Neural cell (in vitro differentiated cells): ENCODE measurements at regions not wholly inside any gene's neighbourhood (a gene's known extent, or its start where the extent isn't known, plus 50 kb on each side); places are given as distances from the start of the nearest gene placed in this dataset.

Source experiments
- RAD21 ChIP-seq: fragments of 450-650 bp; conservative IDR thresholded peaks from 2 replicates; pipeline ENCODE4 v1.6.1; 2014; ENCODE audit warnings: antibody characterized with exemption, mild to moderate bottlenecking, moderate library complexity
- TF ChIP-seq, protein P1 (sequence below): fragments of 450-650 bp; IDR thresholded peaks from 2 replicates; pipeline ENCODE4 v1.5.1; 2014; ENCODE audit warnings: antibody characterized with exemption, mild to moderate bottlenecking, moderate library complexity; ENCODE audit not compliant: poor library complexity, severe bottlenecking

DNA sequence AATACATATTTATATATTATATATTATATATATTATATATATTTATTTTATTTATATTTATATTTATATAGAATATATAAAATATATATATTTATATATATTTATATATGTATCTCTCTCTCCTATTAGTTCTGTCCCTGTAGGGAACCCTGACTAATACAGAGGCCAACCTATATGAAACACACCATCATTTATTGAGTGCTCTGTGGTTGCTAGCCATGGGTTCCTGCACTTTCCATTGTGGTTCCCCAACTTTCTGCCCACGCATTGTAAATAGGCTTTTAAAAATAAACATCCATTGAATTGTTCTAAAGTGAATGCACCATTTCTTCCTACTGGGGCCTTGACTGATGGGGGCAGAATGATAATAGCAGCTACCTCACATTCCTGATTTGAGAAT lies 93.8 kb upstream of the SESN3 start:
- TF ChIP-seq, protein P1, sequence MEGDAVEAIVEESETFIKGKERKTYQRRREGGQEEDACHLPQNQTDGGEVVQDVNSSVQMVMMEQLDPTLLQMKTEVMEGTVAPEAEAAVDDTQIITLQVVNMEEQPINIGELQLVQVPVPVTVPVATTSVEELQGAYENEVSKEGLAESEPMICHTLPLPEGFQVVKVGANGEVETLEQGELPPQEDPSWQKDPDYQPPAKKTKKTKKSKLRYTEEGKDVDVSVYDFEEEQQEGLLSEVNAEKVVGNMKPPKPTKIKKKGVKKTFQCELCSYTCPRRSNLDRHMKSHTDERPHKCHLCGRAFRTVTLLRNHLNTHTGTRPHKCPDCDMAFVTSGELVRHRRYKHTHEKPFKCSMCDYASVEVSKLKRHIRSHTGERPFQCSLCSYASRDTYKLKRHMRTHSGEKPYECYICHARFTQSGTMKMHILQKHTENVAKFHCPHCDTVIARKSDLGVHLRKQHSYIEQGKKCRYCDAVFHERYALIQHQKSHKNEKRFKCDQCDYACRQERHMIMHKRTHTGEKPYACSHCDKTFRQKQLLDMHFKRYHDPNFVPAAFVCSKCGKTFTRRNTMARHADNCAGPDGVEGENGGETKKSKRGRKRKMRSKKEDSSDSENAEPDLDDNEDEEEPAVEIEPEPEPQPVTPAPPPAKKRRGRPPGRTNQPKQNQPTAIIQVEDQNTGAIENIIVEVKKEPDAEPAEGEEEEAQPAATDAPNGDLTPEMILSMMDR, result no peak
- no peak for TF ChIP-seq RAD21
